Suppressor macrophage treated with lipopolysaccharide for 1 hour (primary cell): ENCODE measurements at regions not wholly inside any gene's neighbourhood (a gene's known extent, or its start where the extent isn't known, plus 50 kb on each side); places are given as distances from the start of the nearest gene placed in this dataset.

ENCODE experiments used
- DNase-seq, 3 donors: peaks; one replicate each; pipeline ENCODE4 v3.0.0-alpha.2; 2020 to 2022

DNA sequence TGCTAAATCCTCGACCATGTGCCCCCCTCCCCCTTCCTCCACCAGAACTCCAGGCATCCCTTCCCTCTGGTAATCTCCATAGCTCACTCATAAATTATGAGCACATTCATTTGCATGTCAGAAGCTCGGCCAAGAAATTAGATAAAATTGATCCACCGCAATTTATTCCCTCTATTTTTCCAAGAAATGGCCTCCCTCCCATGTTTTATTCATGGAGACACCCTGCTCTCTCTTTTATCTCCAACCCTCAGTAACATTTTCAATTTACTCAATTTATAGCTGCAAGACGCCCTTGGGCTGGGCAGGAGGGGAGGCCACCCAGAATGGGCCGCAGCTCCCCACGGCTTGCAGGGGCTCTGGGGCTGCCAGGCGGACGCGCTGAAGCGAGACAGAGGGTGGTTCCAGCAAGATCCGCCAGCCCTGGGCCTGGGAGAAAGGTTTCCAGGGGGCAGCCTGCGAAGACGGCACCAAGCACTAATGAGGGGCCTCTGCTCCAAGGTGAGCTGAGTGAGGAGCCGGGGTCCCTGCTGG, 54.7 kb upstream of the ZNF423 start:
- no peak for DNase-seq

DNA sequence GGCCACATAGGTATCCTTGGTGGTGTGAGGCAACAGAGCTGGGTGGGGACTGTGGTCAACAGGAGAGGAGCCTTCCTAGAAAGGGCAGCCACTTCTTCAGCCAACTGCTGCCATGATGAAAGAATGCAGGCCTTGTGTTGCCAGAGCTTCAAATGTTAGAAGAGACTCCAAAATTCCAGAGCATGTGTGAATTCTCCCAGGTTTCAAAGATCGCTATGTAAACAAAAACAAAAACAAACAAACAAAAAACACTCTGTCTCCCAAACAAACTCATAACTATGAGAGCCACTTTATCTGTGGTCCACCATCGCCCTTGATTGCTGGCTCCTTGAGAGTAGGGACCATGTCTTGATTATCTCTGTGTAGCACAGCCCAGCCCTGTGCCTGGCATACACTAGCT, 55.5 kb upstream of the ZNF423 start:
- DNase-seq = no peak

DNA sequence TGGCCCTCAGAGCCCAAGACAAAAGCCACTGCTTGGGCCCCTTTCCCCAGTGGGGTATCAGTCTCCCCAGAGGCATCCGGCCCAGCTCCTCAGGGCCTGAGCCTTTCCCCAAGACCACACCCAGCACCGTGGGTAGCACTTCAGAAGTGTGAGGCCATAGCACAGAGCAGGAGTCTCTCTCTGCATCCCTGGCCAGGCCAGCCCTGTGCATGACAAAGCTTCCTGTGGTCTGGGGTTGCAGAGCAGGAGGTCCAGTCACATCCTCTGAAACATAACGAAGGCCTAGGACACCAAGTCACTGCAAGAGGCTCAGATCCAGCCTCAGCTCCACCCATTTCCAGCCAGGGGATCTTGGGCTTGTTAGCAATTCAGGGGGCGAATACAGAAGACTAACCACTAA, 56.8 kb upstream of the ZNF423 start:
- no peak for DNase-seq

DNA sequence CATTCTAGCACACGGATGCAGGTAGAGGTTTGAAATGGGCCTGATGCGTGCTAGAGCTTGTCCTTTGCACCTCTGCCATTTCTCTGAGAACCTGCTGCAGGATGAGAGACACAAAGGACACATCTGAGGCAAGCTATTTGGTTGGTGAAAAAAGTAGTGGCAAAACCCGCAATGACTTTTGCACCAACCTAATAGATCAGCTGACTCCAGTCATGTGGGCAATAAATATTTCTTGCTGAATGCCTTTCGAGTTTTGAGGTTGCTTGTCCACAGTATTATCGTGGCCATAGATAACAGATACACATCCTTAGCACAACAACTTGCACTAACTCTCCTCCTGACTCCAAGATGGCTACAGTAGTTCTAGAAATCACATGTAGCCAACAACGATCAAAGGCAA, 57.8 kb upstream of the ZNF423 start:
- DNase-seq = no peak

DNA sequence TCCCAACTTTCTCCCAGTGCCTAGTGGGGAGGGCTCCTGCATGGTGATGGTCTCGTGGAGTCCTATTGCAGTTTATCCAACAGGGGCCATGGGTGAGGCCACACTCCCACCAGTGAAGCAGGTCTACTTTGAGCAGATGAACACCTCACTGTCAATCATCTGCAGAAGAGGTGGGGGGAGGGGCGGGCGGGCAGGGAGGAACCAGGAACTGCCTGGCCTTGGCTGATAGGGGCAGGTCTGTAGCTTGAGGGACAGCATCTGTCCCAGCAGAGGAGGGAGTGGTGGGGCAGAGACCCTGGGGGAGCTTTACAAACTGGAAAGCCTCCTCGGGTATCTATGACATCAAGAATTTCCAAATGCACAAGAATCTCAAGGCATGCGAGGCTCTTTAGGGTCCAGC, 58.7 kb upstream of the ZNF423 start:
- no peak for DNase-seq

DNA sequence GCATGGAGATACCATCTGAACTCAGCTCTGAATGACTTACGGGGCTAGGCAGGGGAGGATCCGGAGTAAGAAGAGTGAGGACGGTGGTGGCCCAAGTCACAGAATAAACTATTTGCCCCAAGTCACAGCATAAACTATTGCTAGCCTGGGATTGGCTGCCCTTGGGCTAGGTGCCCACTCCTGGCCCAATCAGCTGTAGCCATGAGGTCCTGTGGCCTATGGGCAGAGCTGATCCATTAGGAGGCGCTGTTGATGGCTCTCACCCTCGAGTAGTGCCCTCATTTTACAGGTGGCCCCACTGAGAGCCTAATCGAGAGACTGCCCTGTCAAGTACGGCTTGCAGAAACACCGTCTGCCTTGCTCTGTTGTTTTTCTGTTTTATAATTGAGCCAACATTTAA, 62.3 kb upstream of the ZNF423 start:
- DNase-seq = no peak

DNA sequence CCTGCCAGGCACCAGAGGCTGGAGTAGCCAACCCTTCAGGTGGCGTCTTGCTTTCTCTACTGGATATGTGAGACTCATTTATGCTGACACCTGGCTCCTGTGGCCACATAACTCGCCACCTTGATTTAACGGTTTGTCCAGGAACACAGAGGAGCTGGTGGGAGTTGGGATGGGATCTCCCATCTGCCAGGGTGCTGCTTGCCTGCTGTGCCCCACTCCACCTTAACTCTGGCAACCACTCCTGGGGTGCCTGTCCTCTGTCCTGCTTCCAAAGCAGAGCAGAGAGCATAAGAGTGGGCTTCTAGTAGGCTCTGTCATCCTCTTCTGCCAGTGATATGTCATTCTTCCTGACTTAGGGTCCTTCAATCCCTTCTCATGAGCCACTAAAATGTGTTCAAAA, 63.4 kb upstream of the ZNF423 start:
- DNase-seq = no peak

DNA sequence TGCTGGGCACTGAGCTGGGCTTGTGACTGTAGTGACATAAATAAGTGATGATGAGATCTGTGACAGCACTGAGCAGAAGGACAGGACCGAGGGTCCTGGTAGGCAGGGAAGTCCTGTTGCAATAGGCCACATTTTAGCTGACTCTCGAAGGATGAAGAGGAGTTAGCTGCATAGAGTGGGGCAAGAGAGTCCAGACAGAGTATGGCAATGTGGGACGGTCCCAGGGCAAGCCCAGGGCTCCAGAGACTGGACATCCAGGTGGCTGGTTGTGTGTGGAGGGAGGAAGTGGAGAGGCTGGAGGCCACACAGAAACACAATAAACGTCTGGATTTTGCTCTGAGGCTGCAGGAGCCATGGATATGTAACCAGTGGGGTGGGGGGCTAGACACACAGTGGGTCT, 64.5 kb upstream of the ZNF423 start:
- no peak for DNase-seq

DNA sequence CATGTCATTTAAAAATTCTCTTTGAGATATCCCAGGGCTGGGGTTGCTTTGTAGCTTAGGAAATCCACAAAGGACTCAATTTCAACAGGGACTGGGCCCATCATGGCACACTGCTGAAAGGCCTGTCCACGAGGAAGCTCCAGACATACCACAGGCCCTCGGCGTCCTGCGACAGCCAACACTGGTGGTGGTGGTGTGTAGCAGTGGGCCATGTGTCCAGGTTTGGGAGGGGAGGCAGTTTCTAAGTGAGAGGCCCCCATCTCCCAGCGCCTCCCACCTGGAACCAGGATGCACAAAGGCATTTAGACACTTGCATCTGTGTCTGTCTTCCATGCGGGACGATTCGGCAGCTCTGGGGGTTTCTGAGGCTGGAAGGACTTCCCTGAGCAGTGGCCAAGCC, 65.2 kb upstream of the ZNF423 start:
- DNase-seq = no peak

DNA sequence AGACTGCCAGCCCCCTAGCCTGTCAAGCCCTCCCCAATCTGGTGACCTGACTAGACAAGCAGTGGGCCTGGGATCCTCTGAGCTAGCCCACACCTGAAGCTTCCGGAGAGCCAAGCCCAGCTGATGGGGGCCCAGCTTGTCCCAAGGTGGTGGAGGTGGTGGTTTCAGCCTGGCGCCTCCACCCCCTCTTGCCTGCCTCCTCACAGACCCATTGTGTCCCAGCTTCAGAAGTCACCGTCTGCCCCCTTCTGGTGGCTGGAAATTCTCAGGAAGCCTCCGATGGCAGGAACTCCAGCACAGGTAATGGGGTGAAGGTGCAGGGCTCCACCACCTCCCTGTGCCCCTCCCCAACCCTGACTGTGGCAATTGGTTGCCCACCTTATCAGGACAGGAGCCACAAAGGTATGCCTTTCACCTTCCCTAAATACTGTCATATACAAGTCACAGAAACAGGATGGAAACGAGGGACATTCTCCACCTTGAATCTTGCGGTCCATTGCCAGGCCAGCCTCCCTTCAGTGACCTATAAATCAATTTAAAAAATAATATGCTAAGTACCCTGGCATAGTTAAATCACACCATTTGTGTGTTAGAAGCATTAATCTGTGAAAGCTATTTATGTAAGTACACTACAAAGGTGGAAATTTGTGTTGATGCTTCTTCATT, 66.0 kb upstream of the ZNF423 start:
- peak; percentile 39 to 47 (median 40) for DNase-seq

DNA sequence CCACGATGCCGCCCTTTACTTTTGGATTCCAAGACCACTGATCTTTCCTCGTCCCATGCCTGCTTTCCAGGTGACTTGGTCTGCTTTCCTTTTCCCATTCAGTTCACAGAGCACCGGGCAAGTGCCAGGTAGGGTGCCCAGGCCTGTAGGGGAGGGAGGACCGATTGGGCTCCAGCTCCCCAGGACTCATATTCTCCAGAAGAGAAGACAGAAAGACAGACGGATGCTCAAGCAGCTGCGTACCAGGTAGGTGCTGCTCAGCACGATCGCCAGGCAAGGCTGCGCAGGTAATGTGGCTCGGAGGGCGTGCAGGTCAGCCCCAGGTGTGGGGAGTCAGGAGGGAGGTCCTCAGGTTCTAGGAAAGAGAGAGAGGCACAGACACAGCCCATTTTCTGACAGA, 67.5 kb upstream of the ZNF423 start:
- no peak for DNase-seq

DNA sequence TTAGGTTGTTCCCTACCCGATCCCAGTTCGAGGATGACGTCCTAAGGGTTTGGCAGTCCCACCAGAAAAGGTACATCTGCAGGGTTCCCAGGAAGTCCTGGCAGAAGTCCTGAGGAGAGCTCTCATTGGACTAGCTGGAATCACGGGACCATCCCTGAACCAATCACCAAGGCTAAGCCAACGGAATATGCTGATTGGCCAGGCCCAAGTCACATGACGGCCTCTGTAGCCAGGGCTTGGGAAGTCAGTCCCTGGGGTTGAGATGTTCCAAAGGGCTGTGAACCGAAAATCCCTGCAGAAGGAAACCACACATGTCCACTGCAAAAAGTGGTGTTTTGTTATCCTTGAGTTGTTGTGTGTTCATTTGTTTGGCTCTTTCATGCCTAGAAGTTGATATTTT, 68.2 kb upstream of the ZNF423 start:
- no peak for DNase-seq

DNA sequence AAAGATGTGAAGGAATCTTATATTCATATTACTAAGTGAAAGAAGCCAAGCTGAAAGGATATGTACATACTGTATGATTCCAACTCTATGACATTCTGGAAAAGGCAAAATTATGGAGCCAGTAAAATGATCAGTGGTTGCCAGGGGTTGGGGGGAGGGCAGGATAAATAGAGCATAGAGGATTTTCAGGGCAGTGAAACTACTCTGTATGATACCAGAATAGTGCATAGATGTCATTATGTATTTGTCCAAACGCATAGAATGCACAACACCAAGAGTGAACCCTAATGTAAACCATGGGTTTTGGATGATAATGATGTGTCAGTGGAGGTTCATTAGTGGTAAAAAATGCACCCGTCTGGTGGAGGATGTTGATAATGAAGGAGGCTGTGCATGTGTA, 71.0 kb upstream of the ZNF423 start:
- DNase-seq = no peak

DNA sequence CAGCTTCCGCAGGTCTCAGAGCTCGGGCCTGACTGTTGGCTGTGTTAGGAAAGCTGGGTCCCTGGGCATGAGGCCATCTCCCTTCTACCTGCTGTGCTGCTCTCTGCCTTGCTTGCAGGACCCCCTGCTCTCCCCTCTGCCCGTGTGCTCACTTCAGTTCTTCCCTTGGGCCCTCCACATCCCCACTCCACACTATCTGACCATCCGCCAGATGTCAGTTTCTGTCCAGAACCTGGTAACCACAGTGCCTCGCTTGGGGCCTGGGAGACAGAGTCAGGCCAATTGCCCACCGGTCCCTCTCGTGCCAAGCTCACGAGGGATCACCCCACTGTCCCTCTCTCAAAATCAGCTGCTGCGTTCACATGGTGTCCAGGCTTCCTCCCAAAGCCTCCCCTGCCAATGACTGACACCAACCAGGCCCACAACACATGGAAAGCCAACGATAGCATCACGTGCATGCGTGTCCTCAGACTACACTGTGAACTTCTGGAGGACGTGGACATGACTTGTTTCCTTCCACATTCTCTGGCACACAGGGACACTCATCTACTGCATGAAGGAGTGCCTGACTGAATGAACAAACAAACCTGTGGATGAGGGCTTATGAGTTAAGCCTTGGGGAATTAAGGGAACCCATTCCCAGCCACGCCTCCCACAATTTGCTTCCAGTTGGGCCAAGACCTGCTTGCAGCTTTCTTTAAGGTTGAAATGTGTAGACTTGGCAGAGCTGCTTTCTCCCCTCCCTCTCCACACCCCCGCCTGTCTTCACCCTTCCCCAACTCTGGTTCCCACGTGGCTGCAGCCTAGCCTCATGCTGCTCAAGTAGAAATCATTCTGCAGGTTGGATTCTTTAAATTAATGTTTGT, 72.5 kb upstream of the ZNF423 start:
- no peak for DNase-seq

DNA sequence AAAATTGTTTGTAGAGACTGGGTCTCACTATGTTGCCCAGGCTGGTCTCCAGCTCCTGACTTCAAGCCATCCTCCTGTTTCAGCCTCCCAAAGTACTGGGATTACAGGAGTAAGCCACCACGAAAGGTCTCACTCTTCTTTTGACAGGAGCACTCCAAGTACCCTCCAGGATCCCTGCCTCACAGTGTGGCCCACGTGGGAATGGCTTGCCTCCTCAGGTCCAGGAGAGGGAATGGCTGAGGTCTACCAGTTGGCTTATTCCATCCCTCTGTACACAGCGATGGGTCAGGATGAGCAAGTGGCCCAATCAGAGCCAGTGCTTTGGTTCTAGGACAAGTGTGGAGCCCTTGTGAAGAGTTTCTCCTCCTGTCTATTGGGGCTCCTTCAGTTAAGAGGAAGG, 73.7 kb upstream of the ZNF423 start:
- no peak for DNase-seq

DNA sequence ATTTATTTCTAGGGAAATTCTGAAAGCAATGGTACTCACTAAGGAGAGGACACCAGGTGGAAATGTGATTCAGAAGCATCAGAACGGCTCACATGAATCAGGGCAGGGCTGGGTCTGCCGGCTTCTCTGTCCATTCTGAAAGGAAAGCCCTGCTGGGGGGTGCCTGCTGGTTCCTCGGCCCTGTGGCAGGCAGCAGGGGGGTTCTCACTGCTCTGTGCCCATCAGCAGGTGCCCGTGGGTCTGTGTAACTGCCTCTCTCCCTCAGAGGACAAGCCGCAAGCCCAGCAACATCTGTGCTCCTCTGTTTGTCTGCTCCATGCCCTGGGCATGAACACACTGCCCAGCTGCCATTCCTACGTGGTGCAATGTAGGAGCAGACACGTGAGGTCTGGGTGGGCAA, 74.9 kb upstream of the ZNF423 start:
- no peak for DNase-seq

DNA sequence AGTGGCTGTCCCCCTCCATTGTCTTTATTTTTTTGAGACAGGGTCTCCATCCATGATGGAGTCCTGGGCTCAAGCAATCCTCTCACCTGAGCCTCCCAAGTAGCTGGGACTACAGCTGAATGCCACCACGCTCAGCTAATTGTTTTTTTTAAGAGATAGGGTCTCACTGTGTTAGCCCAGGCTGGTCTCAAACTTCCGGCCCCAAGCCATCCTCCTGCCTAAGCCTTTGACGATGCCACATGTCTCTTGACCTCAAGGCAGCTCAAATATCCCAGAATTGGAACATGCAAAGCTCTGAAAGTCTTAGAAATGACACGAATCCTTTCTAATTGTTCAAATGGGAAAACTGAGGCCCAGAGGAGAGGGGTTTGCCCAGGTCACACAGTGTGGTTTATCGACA, 75.4 kb upstream of the ZNF423 start:
- DNase-seq = no peak

DNA sequence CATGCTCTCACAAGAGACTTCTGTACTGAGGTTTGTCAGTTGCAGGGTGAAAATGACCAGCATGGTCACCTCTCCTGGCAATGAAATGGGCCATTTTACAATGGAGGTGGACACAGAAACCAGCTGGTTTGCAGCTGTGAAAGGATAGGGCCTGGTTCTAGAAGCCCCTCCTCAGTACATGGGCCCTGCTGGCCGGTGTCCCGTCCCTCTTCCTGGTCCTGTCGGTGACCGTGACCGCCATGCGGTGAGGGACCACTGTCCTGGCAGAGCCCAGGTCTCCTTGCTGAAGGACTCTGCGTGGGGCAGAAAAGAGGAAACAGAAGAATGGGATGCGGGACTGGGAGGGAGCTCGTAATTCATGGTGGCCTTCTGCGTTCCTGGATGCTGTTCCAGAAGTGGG, 76.0 kb upstream of the ZNF423 start:
- no peak for DNase-seq

DNA sequence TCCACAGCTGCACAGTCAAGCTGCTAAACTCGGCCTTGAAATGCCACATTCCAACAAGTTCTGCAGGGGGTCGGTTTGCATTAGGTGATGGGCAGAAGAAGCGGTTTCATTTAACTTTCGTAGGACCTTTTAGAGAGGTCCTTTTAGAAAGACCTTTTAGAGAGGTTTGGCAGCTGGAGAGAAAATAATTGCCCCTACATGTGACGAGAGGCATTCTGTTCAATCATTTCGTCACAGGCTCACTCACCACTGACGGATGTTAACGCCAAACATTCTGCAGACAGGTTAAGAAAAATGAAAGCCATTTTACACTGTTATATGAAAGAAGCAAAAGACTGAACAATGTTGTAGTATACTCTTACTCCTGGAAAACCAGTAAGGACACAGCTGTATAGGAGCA, 76.5 kb upstream of the ZNF423 start:
- DNase-seq = no peak

DNA sequence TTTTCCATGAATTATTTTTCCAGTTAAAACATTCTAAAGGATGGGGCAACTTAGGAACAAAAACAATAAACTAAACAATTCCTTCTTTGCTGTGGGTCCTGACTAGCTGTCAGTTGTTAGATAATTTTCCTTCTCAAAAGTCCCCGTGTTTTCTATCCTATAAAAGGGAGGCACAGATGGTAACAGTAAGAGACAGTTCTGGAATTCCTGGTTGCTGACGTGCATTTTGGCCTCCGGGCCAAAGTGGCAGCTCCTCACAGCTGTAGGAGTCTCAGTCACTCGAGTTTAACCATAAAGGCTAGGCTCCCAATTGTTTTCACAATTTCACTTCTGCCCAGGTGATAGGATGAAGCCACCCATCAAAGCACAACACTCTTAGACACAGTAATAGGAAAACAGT, 77.0 kb upstream of the ZNF423 start:
- DNase-seq = no peak

DNA sequence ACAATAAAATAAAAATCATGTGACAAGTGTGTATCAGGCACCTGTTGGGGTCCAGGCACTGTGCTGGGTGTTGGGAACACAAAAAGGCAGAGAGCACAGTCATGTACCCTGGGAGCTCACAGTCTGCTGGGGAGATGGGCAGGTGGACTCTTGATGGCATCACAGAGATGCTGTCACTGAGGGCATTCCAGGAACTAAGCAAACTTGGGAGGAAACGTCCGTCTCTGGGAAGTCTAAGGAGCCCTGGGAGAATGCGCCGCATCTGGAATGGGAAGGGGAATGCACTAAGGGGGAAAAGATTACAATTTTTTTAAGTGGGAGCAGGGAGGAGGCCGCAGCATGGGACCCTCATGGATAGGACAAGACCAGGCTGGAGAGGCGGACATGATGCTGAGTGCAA, 80.9 kb upstream of the ZNF423 start:
- no peak for DNase-seq

DNA sequence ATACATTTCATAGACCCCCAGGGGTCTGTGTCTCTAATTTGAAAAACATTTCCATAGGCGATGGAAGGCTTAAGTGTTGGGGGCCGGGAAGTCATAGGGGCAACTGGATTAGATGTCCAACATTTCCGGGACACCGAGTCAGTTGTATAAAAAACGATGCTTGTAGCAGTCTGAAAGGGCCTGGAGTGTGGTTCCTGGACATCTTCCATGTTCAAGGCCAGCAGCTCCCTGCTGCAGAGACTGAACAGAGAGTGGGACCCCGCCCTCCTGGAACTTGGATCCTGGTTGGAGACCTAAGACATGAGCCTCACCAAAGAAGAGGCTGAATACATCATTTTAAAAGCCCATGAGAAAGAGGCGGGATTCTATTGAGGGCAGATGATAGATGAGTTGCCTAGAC, 82.0 kb upstream of the ZNF423 start:
- DNase-seq = no peak

DNA sequence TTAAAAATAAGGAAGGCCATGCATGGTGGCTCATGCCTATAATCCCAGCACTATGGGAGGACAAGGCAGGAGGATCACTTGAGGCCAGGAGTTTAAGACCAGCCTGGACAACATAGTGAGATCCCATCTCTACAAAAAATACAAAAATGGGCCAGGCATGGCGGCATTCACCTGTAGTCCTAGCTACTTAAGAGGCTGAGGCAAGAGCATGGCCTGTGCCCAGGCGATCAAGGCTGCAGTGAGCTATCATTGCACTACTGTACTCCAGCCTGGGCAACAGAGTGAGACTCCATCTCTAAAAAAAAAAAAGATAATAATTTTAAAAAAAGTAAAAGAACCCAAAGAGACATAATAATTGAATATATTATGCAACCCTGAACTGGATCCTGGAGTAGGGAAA, 83.6 kb upstream of the ZNF423 start:
- no peak for DNase-seq

DNA sequence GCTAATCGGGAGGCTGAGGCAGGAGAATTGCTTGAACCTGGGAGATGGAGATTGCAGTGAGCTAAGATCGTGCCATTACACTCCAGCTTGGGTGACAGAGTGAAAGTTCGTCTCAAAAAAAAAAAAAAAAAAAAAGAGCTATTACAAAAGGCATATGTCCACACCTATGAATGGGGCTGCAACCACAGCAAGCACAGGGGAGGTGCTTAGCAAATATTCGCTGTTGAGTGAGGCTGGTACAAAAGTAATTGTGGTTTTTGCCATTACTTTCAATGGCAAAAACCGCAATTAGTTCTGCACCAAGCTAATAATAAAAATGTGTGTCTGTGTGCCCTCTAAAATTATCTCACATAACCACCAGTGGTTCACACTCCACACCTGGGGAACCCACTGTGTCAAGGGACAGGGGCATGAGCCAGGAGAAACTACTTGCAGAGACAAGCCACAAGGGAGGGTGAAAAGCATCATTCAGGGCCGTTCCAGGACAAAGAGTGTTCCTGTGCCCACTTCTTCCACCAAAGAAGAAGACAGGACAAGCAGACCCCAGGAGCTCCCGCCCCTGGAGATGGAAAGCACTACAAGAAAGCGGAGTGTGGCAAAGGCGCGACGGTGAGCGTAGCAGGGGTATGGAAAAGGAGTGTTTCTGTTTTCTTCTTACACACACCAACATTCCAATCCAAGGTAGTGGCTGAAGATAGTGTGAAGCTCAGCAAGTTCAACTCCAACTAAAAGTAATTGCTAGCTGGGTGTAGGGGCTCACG, 84.4 kb upstream of the CNEP1R1 start:
- DNase-seq = no peak
